ENCODE measurements at regions not wholly inside any gene's neighbourhood (a gene's known extent, or its start where the extent isn't known, plus 50 kb on each side); places are given as distances from the start of the nearest gene placed in this dataset.

GRCh38 chr14:96648506-96649326 lies 146.5 kb downstream of the PAPOLA start:
- TF ChIP-seq CTCF (IDR thresholded peaks at IDR 0.05; ENCODE audit: insufficient read depth, low read length, poor library complexity, severe bottlenecking) (no peak), EZH2phosphoT487 (conservative IDR thresholded peaks at IDR 0.05; ENCODE audit: low read length) (no peak)

All from SU-DHL-6 (cell line).